ENCODE measurements at regions not wholly inside any gene's neighbourhood (a gene's known extent, or its start where the extent isn't known, plus 50 kb on each side); places are given as distances from the start of the nearest gene placed in this dataset.
"Not testable (repeated sequence)": the region's sequence is repeated elsewhere in the genome, so short reads cannot be mapped to it uniquely, and the experiment has no call there.

DNA sequence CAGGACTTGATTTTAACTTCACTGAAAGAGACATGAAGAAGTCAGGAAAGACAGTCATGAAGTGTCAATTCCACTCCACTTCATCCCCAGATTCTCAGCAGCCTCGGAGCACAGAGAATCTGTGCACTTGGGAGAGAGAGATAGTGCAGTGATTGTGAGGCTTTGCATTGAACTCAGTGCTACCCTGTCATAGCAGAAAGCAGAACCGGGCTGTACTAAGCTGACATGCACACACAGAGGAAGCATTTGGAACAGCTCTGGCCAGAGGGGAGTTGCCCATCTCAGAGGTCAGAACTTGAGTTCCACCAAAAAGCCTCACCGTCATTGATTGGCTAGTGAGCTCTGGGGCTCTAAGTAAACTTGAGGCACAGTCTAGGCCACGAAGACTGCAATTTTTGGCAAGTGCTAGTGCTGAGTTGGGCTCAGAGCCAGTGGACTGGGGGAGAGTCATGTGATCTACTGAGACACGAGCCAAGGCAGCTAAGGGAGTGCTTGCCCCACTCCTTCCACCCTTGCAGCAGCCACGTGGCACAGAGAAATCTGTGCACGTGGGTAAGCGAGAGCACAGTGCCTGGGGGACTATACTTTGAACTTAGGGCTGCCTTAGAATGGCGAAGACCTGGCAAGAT, 810.2 kb upstream of the ADAMTS5 start:
- no peaks in the 10 kb centered on the region for H3K27me3 ChIP-seq (replicated peaks)
- in situ Hi-C loops (cut with HindIII; ENCODE audit: low pct_ligation_motif_present, low sequenced_read_pairs): no loop called here
- H3K27ac ChIP-seq: no peak overlapping the region
- TF ChIP-seq, protein P1, sequence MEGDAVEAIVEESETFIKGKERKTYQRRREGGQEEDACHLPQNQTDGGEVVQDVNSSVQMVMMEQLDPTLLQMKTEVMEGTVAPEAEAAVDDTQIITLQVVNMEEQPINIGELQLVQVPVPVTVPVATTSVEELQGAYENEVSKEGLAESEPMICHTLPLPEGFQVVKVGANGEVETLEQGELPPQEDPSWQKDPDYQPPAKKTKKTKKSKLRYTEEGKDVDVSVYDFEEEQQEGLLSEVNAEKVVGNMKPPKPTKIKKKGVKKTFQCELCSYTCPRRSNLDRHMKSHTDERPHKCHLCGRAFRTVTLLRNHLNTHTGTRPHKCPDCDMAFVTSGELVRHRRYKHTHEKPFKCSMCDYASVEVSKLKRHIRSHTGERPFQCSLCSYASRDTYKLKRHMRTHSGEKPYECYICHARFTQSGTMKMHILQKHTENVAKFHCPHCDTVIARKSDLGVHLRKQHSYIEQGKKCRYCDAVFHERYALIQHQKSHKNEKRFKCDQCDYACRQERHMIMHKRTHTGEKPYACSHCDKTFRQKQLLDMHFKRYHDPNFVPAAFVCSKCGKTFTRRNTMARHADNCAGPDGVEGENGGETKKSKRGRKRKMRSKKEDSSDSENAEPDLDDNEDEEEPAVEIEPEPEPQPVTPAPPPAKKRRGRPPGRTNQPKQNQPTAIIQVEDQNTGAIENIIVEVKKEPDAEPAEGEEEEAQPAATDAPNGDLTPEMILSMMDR (IDR thresholded peaks at IDR 0.05; ENCODE audit: low read depth, low read length, missing control alignments): no peak
- DNase-seq: no peak
- no peaks in the 10 kb centered on the region for H3K36me3 ChIP-seq (replicated peaks)
- no peak overlapping the region for H3K4me3 ChIP-seq (ENCODE audit: low read depth, low read length)

DNA sequence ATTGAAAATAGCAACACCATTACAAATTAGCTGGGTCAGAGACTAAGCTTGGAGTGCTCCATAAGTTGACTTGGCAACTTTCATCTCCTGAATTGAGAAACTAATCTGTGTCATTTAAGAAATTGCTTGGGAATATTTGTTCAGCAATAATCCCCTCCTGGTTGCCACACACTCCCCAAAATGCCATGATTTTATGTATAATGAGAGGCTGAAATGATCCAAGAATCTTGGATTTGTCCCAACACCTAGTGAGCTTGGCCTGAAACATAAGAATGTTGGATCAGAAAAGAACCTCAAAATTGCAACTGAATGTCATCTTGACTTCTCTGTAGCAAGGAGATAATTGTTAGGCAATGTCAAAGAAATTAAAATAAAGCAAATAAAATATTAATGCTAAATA, 805.9 kb upstream of the ADAMTS5 start:
- H3K4me3 ChIP-seq (ENCODE audit: low read depth, low read length): no peak overlapping the region
- TF ChIP-seq, protein P1 (IDR thresholded peaks at IDR 0.05; ENCODE audit: low read depth, low read length, missing control alignments): no peak
- no peak overlapping the region for H3K27ac ChIP-seq
- H3K36me3 ChIP-seq (replicated peaks): no peaks in the 10 kb centered on the region
- in situ Hi-C loops (cut with HindIII; ENCODE audit: low pct_ligation_motif_present, low sequenced_read_pairs): no loop called here
- DNase-seq: no peak
- H3K27me3 ChIP-seq (replicated peaks): no peaks in the 10 kb centered on the region

DNA sequence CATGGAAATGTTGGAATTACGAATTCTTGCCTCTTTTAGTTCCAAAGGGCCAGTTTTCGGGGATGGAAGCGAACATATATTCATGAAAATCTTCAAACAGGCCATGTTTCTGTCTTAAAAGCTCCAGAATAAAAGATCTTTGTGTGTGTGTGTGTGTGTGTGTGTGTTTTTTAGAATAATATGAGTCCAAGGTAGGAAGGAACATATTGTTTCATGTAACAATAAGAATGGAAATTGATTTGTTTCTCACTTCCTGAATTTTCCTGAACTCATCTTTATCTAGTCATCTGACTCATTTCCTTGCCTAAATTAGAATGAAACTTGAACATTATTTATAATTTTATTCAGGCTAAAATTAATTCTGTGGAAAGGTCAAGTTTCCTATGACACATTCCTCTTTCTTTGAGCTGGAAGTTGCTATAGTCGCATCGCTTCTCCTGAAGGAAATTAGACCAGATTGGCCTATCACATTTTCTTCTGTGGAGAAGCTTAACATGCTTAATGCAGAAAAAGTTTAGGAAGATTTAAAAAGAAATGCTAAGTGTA, 805.1 kb upstream of the ADAMTS5 start:
- H3K4me3 ChIP-seq (ENCODE audit: low read depth, low read length): no peak overlapping the region
- H3K36me3 ChIP-seq (replicated peaks): no peaks in the 10 kb centered on the region
- no peaks in the 10 kb centered on the region for H3K27me3 ChIP-seq (replicated peaks)
- in situ Hi-C loops (cut with HindIII; ENCODE audit: low pct_ligation_motif_present, low sequenced_read_pairs): no loop called here
- TF ChIP-seq, protein P1 (IDR thresholded peaks at IDR 0.05; ENCODE audit: low read depth, low read length, missing control alignments): no peak
- no peak for DNase-seq
- no peak overlapping the region for H3K27ac ChIP-seq

DNA sequence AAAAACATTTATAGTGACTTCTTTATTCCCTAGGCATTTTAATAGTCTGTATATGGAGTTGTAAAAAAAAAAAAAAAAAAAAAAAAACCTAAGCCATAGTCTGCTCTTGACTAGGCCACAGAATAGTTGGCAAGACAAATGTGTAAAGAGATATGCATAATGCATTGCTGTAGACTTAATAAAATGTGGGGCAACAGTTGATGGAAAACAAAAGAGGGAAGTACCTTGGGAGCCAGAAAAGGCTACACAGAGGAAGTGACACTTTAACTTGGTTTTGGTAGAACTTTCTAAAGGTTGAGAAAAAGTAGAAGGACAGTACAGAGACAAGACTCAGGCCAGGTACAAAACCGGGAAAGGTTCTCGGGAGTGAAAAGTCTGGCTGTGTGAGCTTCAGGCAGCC, 802.9 kb upstream of the ADAMTS5 start:
- TF ChIP-seq, protein P1 (IDR thresholded peaks at IDR 0.05; ENCODE audit: low read depth, low read length, missing control alignments): no peak
- in situ Hi-C loops (cut with HindIII; ENCODE audit: low pct_ligation_motif_present, low sequenced_read_pairs): no loop called here
- no peak for DNase-seq

DNA sequence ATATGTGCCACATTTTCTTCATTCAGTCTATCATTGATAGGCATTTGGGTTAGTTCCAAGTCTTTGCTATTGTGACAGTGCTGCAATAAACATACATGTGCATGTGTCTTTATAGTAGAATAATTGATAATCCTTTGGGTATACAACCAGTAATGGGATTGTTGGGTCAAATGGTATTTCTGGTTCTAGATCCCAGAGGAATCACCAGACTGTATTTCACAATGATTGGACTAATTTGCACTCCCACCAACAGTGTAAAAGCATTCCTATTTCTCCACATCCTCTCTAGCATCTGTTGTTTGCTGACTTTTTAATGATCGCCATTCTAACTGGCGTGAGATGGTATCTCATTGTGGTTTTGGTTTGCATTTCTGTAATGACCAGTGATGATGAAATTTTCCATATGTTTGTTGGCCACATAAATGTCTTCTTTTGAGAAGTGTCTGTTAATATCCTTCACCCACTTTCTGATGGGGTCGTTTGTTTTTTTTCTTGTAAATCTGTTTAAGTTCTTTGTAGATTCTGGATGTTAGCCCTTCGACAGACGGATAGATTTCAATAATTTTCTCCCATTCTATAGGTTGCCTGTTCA, 801.3 kb upstream of the ADAMTS5 start:
- DNase-seq; H3K27me3 ChIP-seq (replicated peaks); in situ Hi-C loops (cut with HindIII; ENCODE audit: low pct_ligation_motif_present, low sequenced_read_pairs); H3K36me3 ChIP-seq (replicated peaks); H3K4me3 ChIP-seq (ENCODE audit: low read depth, low read length); H3K27ac ChIP-seq: not testable (repeated sequence)

More for the DNA sequence above, 802.9 kb upstream of the ADAMTS5 start:
- H3K27me3 ChIP-seq (replicated peaks): no peaks in the 10 kb centered on the region
- no peak overlapping the region for H3K27ac ChIP-seq
- no peak overlapping the region for H3K4me3 ChIP-seq (ENCODE audit: low read depth, low read length)
- no peaks in the 10 kb centered on the region for H3K36me3 ChIP-seq (replicated peaks)

DNA sequence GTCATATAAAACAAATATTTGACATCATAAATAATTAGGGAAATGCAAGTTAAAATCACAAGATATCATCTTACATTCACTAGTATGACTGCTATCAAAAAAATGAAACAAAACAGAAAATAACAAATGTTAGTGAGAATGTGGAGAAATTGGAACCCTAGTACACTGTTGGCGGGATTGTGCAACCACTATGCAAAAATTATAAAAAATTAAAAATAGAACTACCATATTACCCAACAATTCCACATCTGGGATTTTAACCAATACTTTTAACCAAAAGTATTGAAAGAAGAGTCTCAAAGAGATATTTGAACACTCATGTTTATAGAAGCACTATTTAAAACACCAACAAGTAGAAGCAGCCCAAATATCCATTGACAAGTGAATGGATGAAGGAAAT, 797.2 kb upstream of the ADAMTS5 start:
- in situ Hi-C loops (cut with HindIII; ENCODE audit: low pct_ligation_motif_present, low sequenced_read_pairs): no loop called here
- no peak for DNase-seq
- Histone ChIP-seq H3K27me3 (replicated peaks) (no peaks in the 10 kb centered on the region), H3K27ac (no peak overlapping the region), H3K4me3 (ENCODE audit: low read depth, low read length) (no peak overlapping the region), H3K36me3 (replicated peaks) (no peaks in the 10 kb centered on the region)
- TF ChIP-seq, protein P1 (IDR thresholded peaks at IDR 0.05; ENCODE audit: low read depth, low read length, missing control alignments): no peak

All from brain microvascular endothelial cell (primary cell).